Activated CD4-positive, alpha-beta T cell treated with anti-CD3 and anti-CD28 coated beads for 36 hours (primary cell): ENCODE measurements at regions not wholly inside any gene's neighbourhood (a gene's known extent, or its start where the extent isn't known, plus 50 kb on each side); places are given as distances from the start of the nearest gene placed in this dataset.
A peak's percentile ranks its signal among the peaks of the same experiment; 100 is the strongest.

Experiments
- ATAC-seq: fragments of 200-7000 bp; cut with Tn5 transposase; one replicate; pipeline ENCODE4 v1.10.0; 2021; ENCODE audit warnings: mild to moderate bottlenecking, moderate library complexity
- CTCF ChIA-PET: fragments of 350-600 bp; sonication (Branson Sonifier 250); formaldehyde crosslinking; loops from one replicate; lab custom pipeline; 2021; ENCODE audit warnings: antibody characterized with exemption; lab: Charles Lee
- POLR2A ChIA-PET: fragments of 350-600 bp; sonication (Branson Sonifier 250); formaldehyde crosslinking; loops from one replicate; lab custom pipeline; 2021; ENCODE audit warnings: antibody characterized with exemption, inconsistent platforms; lab: Charles Lee
- DNase-seq: peaks from one replicate; pipeline ENCODE4 v3.0.0-alpha.2; 2020
- H3K27ac Mint-ChIP-seq: one replicate; pipeline ENCODE4 v1.8.0; 2021; ENCODE audit warnings: mixed read lengths
- H3K27me3 Mint-ChIP-seq: one replicate; pipeline ENCODE4 v1.8.0; 2021; ENCODE audit warnings: mixed read lengths
- H3K36me3 Mint-ChIP-seq: one replicate; pipeline ENCODE4 v1.8.0; 2021; ENCODE audit warnings: low read depth, mixed read lengths
- H3K4me1 Mint-ChIP-seq: one replicate; pipeline ENCODE4 v1.8.0; 2021; ENCODE audit warnings: mixed read lengths
- H3K4me3 Mint-ChIP-seq: one replicate; pipeline ENCODE4 v1.8.0; 2021; ENCODE audit warnings: mild to moderate bottlenecking, moderate library complexity, mixed read lengths
- H3K9me3 Mint-ChIP-seq: one replicate; pipeline ENCODE4 v1.8.0; 2021; ENCODE audit warnings: low read depth, mixed read lengths
- intact Hi-C, 2 experiments: fragments of 100-400 bp; cut with DNase I in 1 of 2; cut with micrococcal nuclease in 1 of 2; formaldehyde crosslinking; loops; one replicate each; pipeline versions ENCODE4 v1.14.2 to v1.15.1; 2022 to 2024; cut with DNase I, micrococcal nuclease

DNA sequence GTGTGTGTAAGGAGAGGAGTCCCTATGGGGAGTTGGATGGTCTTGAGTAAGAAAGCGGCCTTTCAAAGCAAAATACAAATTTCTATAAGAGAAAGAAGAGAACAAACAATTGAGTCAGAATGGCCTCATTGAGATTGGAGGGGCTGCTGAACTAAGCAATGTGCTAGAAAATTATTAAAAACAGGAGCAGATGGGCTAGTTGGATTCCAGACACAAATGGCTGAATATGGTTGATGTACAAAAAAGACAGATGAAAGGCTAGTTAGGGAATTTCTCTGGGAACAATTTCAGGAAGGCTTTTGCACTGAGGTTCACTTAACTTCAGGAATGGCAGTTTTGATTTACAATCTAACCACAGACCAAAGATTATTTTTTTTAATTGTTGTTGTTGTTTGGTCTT is 1806.8 kb upstream of the TENM3 start:
- H3K36me3 Mint-ChIP-seq, result no peaks in the 10 kb centered on the region
- peaks cover 5% of the 10 kb centered on the region for H3K27me3 Mint-ChIP-seq
- CTCF ChIA-PET, result no interaction called here
- H3K4me3 Mint-ChIP-seq, result no peak overlapping the region
- ATAC-seq, result no peak
- POLR2A ChIA-PET, result no interaction called here
- no peaks in the 10 kb centered on the region for H3K4me1 Mint-ChIP-seq
- H3K27ac Mint-ChIP-seq, result no peak overlapping the region
- no peak for DNase-seq
- H3K9me3 Mint-ChIP-seq, result peaks cover 5% of the 10 kb centered on the region
- intact Hi-C loops, result no loop called here

DNA sequence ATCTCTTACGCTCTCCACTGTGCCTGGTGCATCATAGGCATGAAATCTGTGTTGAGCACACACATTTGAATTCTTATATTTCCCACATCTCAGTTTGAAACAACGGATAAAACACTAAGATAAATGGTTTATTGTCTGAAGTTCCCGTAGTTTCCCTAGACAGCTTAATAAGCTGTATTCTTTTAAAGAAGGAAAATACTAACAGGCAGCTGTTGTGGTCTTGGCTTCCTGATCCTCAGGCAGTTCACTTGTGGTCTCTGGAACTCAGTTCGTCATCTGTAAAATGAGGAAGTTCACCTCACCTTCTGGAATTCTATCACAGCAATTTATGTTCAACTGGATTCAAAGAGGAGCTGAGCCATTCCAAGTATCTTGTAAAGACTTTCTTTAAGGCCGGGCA is 1805.6 kb upstream of the TENM3 start:
- CTCF ChIA-PET, result no interaction called here

DNA sequence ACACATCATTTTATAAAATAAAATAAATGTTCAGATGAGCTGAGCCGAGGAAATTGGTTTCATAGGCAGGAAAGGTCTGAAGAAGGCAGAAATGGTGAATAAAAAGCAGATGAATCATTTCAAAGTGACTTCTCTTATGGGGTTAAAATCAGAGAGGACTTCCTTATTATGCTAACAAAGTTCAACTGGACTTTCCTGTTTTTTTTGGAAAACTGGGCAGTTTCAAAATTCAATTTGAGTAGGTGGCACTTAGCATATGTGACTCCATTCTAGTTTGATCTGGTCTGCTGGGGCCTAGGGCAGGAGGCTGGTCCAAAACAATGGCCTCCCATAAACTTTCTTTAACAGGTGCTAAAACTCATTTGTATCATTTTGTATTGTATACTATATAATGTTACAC is 1794.9 kb upstream of the TENM3 start:
- no peak for DNase-seq
- Mint-ChIP-seq H3K27me3 (no peaks in the 10 kb centered on the region), H3K9me3 (no peaks in the 10 kb centered on the region), H3K36me3 (no peaks in the 10 kb centered on the region), H3K4me1 (no peaks in the 10 kb centered on the region), H3K27ac (no peak overlapping the region), H3K4me3 (no peak overlapping the region)
- POLR2A ChIA-PET, result no interaction called here
- no peak for ATAC-seq
- intact Hi-C loops, result no loop called here
- CTCF ChIA-PET, result no interaction called here

More for the DNA sequence above, 1805.6 kb upstream of the TENM3 start:
- Mint-ChIP-seq H3K36me3 (no peaks in the 10 kb centered on the region), H3K27ac (no peak overlapping the region), H3K4me1 (no peaks in the 10 kb centered on the region), H3K4me3 (no peak overlapping the region), H3K9me3 (peaks cover 3% of the 10 kb centered on the region), H3K27me3 (peaks cover 5% of the 10 kb centered on the region)
- POLR2A ChIA-PET, result no interaction called here
- intact Hi-C loops, result no loop called here
- DNase-seq (no peak), ATAC-seq (no peak)

DNA sequence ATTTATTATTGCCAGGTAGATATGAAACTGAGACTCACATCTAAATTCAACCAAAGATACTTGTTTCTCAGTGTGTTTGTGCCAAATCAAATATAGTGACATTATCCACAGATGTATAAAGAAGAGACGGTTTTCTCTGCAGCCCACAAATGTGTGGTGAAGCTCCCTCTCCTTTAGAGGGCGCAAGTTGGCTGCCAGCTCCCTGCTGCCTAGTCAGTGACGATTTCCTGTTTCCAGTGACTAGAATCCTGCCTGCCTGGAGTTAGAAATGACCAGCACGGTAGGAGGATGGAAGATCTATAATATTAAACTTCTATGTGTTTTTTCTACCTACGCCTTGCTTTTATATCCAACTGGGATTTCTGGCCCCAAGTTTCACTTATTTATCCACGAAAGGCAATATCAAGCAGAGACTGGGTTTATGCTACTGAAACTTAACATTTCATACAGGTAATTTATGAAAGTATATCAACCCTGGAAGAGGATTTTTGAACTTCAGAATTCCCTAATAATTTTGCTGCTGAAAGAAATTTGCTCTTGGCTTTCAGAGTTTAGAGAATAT is 1793.7 kb upstream of the TENM3 start:
- no peaks in the 10 kb centered on the region for H3K36me3 Mint-ChIP-seq
- no peak for ATAC-seq
- no peak overlapping the region for H3K4me3 Mint-ChIP-seq
- no peaks in the 10 kb centered on the region for H3K4me1 Mint-ChIP-seq
- no peak overlapping the region for H3K27ac Mint-ChIP-seq
- intact Hi-C loops, result no loop called here
- ChIA-PET POLR2A (no interaction called here), CTCF (no interaction called here)
- no peaks in the 10 kb centered on the region for H3K27me3 Mint-ChIP-seq
- peak; percentile 26 for DNase-seq
- H3K9me3 Mint-ChIP-seq, result no peaks in the 10 kb centered on the region

DNA sequence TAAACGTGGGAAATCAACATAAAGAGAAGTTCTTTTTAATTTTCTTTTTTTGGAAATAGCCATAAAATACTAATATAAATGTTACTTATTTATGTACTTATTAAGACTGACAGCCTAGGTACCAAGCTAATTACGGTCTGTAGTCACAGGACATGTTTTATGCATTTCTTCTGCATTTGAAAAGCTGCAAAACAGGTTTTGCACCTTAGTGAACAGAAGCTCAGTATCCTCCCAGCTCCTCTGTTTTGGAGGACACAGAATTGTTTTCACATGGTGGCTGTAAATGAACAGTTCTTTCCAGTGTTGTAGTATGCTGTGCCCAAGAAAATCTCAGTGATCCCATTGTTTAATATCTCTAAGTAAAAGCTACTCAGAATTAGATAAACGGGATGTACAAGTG is 1788.0 kb upstream of the TENM3 start:
- H3K4me1 Mint-ChIP-seq, result no peaks in the 10 kb centered on the region
- ChIA-PET CTCF (no interaction called here), POLR2A (no interaction called here)
- H3K27ac Mint-ChIP-seq, result no peak overlapping the region
- H3K4me3 Mint-ChIP-seq, result no peak overlapping the region
- H3K36me3 Mint-ChIP-seq, result no peaks in the 10 kb centered on the region
- ATAC-seq (no peak), DNase-seq (no peak)
- intact Hi-C loops, result no loop called here
- H3K9me3 Mint-ChIP-seq, result no peaks in the 10 kb centered on the region
- H3K27me3 Mint-ChIP-seq, result no peaks in the 10 kb centered on the region

DNA sequence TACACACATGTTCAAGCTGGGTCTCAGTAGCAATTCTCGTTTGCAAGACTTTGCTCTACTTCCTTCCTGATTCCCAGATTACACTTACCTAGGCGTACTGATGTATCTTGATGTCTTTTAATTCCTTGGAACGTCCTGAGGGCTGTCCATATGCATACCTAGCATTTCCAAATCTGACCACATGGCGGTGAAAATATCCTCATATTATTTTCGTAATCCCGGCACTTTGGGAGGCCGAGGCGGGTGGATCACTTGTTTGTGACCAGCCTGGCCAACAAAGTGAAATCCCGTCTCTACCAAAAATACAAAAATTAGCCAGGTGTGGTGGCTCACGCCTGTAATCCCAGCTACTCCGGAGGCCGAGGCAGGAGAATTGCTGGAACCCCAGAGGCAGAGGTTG is 1786.3 kb upstream of the TENM3 start:
- Mint-ChIP-seq H3K9me3 (no peaks in the 10 kb centered on the region), H3K36me3 (no peaks in the 10 kb centered on the region), H3K4me3 (no peak overlapping the region), H3K27me3 (no peaks in the 10 kb centered on the region), H3K4me1 (no peaks in the 10 kb centered on the region), H3K27ac (no peak overlapping the region)
- intact Hi-C loops, result no loop called here
- ChIA-PET POLR2A (no interaction called here), CTCF (interaction anchor here (0.7 kb wide), 1 partner anchor 38 kb away, joined by 4 read pairs; no protein-coding TSS in a partner anchor)
- DNase-seq, result no peak
- ATAC-seq, result no peak

DNA sequence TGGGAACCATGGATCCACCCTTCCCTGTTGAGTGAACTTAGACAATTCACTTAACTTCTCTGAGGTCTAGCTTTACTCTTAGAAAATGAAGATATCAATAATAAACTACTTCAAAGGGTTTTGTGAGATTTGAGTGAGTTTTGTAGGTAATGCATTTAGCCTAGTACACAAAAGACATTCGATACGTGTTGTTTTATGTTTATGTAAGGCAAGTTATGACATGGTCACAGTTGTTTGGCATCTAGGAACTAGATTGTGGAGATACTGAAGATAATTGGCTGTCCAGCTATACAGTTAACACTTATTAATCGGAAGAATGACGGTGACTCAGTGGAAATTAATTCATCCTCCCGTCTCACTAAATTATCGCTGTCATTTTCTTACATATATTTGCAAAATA is 1781.1 kb upstream of the TENM3 start:
- Mint-ChIP-seq H3K27me3 (no peaks in the 10 kb centered on the region), H3K36me3 (no peaks in the 10 kb centered on the region), H3K27ac (no peak overlapping the region), H3K4me3 (no peak overlapping the region), H3K9me3 (no peaks in the 10 kb centered on the region), H3K4me1 (no peaks in the 10 kb centered on the region)
- POLR2A ChIA-PET, result no interaction called here
- CTCF ChIA-PET, result no interaction called here
- intact Hi-C loops, result no loop called here
- no peak for ATAC-seq
- DNase-seq, result no peak

DNA sequence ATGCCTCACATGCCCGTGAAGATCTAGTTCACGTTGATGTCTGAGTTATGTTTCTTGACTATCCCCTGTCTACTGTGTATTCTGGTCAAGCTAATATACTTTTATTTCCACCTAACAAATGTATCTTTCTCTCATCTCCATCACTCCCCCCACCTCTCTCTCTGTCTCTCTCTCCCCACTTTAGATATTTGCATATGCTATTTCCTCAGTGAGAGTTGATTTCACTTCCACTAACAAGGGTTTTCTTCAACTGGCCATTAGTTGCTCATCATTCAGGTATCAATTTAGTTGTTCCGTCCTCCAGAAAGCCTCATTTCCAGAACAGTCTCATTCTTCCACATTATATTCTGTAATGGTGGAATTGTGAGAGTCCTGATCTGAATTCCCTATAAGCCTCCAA is 1777.8 kb upstream of the TENM3 start:
- POLR2A ChIA-PET, result no interaction called here
- no peak overlapping the region for H3K27ac Mint-ChIP-seq
- H3K27me3 Mint-ChIP-seq, result no peaks in the 10 kb centered on the region
- H3K36me3 Mint-ChIP-seq, result no peaks in the 10 kb centered on the region
- H3K9me3 Mint-ChIP-seq, result peaks cover 1% of the 10 kb centered on the region
- intact Hi-C loops, result no loop called here
- CTCF ChIA-PET, result no interaction called here
- ATAC-seq (no peak), DNase-seq (no peak)
- H3K4me3 Mint-ChIP-seq, result no peak overlapping the region
- no peaks in the 10 kb centered on the region for H3K4me1 Mint-ChIP-seq

DNA sequence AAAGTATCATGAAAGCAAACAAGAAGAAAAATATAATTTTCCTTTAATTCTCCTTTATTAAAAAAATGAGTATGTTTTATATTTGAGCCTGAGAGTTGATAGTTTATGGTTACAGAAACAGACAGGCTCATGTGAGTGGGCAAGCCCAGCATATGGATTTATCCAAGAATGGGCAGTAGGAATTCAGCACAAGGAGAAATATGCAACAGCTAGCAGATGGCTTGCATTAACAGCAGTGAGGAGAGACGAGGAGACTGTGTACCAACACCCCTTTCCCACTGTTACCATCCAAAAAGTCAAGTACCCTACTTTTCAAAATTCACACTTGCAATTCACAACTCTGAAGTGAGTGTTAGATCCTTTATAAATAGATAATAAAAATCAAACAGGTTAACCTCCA is 1760.2 kb upstream of the TENM3 start:
- ChIA-PET POLR2A (no interaction called here), CTCF (no interaction called here)
- Mint-ChIP-seq H3K9me3 (no peaks in the 10 kb centered on the region), H3K36me3 (no peaks in the 10 kb centered on the region), H3K27me3 (no peaks in the 10 kb centered on the region), H3K4me3 (no peak overlapping the region), H3K27ac (no peak overlapping the region), H3K4me1 (no peaks in the 10 kb centered on the region)
- intact Hi-C loops, result no loop called here
- DNase-seq (no peak), ATAC-seq (no peak)

DNA sequence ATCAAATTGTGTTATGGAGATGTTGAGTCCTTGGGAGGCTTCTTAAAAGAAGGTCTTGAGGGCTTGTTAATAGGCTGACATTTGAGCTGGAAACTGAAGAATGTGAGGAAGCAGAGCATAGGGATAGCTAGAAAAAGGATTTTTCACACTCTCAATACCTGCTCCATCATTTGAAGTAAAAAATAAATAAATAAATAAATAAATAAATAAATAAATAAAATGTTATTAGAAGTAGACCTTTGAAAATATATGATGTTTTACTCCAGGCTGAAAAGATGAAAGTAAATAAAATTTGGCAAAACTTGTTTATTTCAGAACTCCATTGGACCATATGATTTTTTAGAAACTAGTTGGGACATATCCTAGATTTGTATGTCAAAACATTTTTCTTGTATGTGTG is 1757.8 kb upstream of the TENM3 start:
- H3K27ac Mint-ChIP-seq, result no peak overlapping the region
- H3K4me1 Mint-ChIP-seq, result no peaks in the 10 kb centered on the region
- no peak for ATAC-seq
- H3K9me3 Mint-ChIP-seq, result no peaks in the 10 kb centered on the region
- no peak for DNase-seq
- intact Hi-C loops, result no loop called here
- H3K4me3 Mint-ChIP-seq, result no peak overlapping the region
- H3K36me3 Mint-ChIP-seq, result no peaks in the 10 kb centered on the region
- CTCF ChIA-PET, result no interaction called here
- POLR2A ChIA-PET, result no interaction called here
- no peaks in the 10 kb centered on the region for H3K27me3 Mint-ChIP-seq

DNA sequence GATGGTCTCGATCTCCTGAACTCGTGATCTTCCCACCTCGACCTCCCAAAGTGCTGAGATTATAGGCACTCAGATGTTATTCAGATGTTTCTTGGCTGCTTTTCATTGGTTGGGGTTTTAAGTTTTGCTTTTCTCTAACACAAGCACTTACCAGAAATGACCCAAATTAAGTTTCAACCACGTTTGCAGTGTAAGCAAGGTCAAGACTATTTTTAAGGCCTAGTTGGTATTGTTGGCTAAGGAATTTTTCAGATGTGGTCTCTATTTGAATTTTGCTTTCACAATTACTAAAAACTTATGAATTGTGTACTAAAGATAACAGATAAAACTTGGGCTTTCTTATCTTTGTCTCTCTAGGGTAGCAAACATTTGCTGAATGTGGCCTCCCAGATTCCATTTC is 1756.9 kb upstream of the TENM3 start:
- no peak overlapping the region for H3K4me3 Mint-ChIP-seq
- no peaks in the 10 kb centered on the region for H3K36me3 Mint-ChIP-seq
- intact Hi-C loops, result no loop called here
- CTCF ChIA-PET, result no interaction called here
- no peak overlapping the region for H3K27ac Mint-ChIP-seq
- POLR2A ChIA-PET, result no interaction called here
- H3K9me3 Mint-ChIP-seq, result peaks cover 2% of the 10 kb centered on the region
- H3K27me3 Mint-ChIP-seq, result no peaks in the 10 kb centered on the region
- DNase-seq (no peak), ATAC-seq (no peak)
- no peaks in the 10 kb centered on the region for H3K4me1 Mint-ChIP-seq

DNA sequence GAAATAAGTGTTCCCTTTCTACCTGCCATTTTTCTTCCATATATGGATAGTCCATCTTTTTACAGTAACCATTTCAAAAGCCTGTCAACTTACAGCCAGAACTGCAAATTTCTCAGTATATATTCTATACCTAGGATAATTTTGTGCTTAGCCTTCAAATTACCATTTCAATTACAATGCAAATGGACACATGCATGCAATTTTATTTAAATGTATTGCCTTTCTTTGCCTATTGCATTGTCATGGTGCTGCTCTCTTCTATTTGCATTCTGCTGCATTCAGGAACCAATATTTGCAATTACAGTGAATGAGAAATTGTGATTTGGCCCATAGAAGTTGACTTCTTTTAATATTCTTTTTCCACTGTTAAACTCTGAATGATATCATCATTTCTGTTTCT is 1753.4 kb upstream of the TENM3 start:
- H3K4me3 Mint-ChIP-seq, result no peak overlapping the region
- no peaks in the 10 kb centered on the region for H3K4me1 Mint-ChIP-seq
- DNase-seq (no peak), ATAC-seq (no peak)
- ChIA-PET CTCF (no interaction called here), POLR2A (no interaction called here)
- H3K27ac Mint-ChIP-seq, result no peak overlapping the region
- no peaks in the 10 kb centered on the region for H3K36me3 Mint-ChIP-seq
- intact Hi-C loops, result no loop called here
- H3K9me3 Mint-ChIP-seq, result peaks cover 9% of the 10 kb centered on the region
- H3K27me3 Mint-ChIP-seq, result no peaks in the 10 kb centered on the region

DNA sequence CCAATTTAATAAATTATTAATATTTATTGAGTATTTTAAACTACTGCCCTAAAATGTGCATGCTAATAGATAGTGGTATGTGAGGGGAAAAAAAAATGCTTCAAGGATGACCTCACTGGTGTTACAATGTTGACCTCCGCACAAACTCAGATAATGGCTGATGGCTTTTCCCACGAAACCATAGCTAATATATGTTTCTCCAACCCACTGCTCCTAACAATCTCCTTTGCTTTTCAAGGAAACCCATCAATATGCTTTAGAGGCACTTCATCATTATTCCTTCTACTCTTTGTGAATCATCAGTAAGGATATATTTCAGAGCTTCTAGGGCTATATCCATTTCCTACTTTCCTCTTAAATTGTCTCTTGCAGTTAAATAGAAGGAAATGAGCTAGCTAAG is 1752.0 kb upstream of the TENM3 start:
- Mint-ChIP-seq H3K9me3 (peaks cover 9% of the 10 kb centered on the region), H3K36me3 (no peaks in the 10 kb centered on the region), H3K4me3 (no peak overlapping the region), H3K27ac (no peak overlapping the region), H3K27me3 (no peaks in the 10 kb centered on the region), H3K4me1 (no peaks in the 10 kb centered on the region)
- CTCF ChIA-PET, result no interaction called here
- DNase-seq (no peak), ATAC-seq (no peak)
- POLR2A ChIA-PET, result no interaction called here
- intact Hi-C loops, result no loop called here
